Natural killer cell (primary cell): ENCODE measurements at regions not wholly inside any gene's neighbourhood (a gene's known extent, or its start where the extent isn't known, plus 50 kb on each side); places are given as distances from the start of the nearest gene placed in this dataset.
"Not testable (repeated sequence)": the region's sequence is repeated elsewhere in the genome, so short reads cannot be mapped to it uniquely, and the experiment has no call there.

ENCODE experiments used
- ATAC-seq, 3 donors: fragments of 150-1000 bp in 2 of 3; fragments of 200-7000 bp in 1 of 3; cut with Tn5 transposase; 1 replicate in 1 of 3; 2 replicates in 2 of 3; pipeline ENCODE4 v1.10.0; 2021; ENCODE audit warnings: mild to moderate bottlenecking in 2 of 3, moderate library complexity in 2 of 3
- DNase-seq, 2 donors: peaks; one replicate each; pipeline versions ENCODE4 v3.0.0 to v3.0.0-alpha.2; 2013 to 2021; ENCODE audit warnings: mixed read lengths in 1 of 2
- H3K27ac ChIP-seq: one replicate; pipeline ENCODE4 v1.5.1; 2013; ENCODE audit warnings: mild to moderate bottlenecking, low read length
- H3K27me3 ChIP-seq: one replicate; pipeline ENCODE4 v1.6.1; 2013; ENCODE audit warnings: low read length; ENCODE audit not compliant: control insufficient read depth, insufficient read depth
- H3K36me3 ChIP-seq: one replicate; pipeline ENCODE4 v1.6.1; 2013; ENCODE audit warnings: low read length; ENCODE audit not compliant: control insufficient read depth, insufficient read depth
- H3K4me1 ChIP-seq: one replicate; pipeline ENCODE4 v1.6.1; 2013; ENCODE audit warnings: low read length; ENCODE audit not compliant: control insufficient read depth, insufficient read depth
- H3K4me3 ChIP-seq: one replicate; pipeline ENCODE4 v1.5.1; 2013; ENCODE audit warnings: low read length
- H3K9me3 ChIP-seq: one replicate; pipeline ENCODE4 v1.6.1; 2013; ENCODE audit warnings: low read length; ENCODE audit not compliant: control insufficient read depth, insufficient read depth
- H3K27ac Mint-ChIP-seq, 2 donors: one replicate each; pipeline ENCODE4 v1.8.0; 2022; ENCODE audit warnings: mild to moderate bottlenecking in 2 of 2, mixed read lengths in 2 of 2, moderate library complexity in 1 of 2
- H3K27me3 Mint-ChIP-seq, 2 donors: one replicate each; pipeline ENCODE4 v1.8.0; 2022; ENCODE audit warnings: low read depth in 2 of 2, mixed read lengths in 2 of 2
- H3K36me3 Mint-ChIP-seq: one replicate; pipeline ENCODE4 v1.8.0; 2022; ENCODE audit warnings: mixed read lengths
- H3K4me1 Mint-ChIP-seq, 2 donors: one replicate each; pipeline ENCODE4 v1.8.0; 2022; ENCODE audit warnings: mixed read lengths in 2 of 2
- H3K4me3 Mint-ChIP-seq: one replicate; pipeline ENCODE4 v1.8.0; 2022; ENCODE audit warnings: mild to moderate bottlenecking, moderate library complexity, mixed read lengths
- H3K9me3 Mint-ChIP-seq, 2 donors: one replicate each; pipeline ENCODE4 v1.8.0; 2022; ENCODE audit warnings: mixed read lengths in 2 of 2
- WGBS: methylation state at CpG from one replicate; pipeline ENCODE4 v1.1.7; 2013; ENCODE audit warnings: missing lambda C conversion rate; ENCODE audit not compliant: insufficient coverage; 5-methylcytosine and 5-hydroxymethylcytosine counted together
- intact Hi-C: fragments of 100-400 bp; cut with micrococcal nuclease; formaldehyde crosslinking; loops from one replicate; pipeline ENCODE4 v1.14.2; 2022
- TF ChIP-seq, protein P1 (sequence below): fragments of 200-600 bp; IDR thresholded peaks from one replicate; pipeline ENCODE4 v1.8.0; 2022; ENCODE audit warnings: antibody characterized with exemption

- H3K4me1 Mint-ChIP-seq = no peaks in the 10 kb centered on the region
- ATAC-seq (no peak), DNase-seq (no peak)
- intact Hi-C loops = no loop called here
- H3K27ac Mint-ChIP-seq = no peak overlapping the region
- Histone ChIP-seq H3K9me3 (peaks cover 2% of the 10 kb centered on the region), H3K4me3 (no peak overlapping the region), H3K36me3 (no peaks in the 10 kb centered on the region), H3K27ac (no peak overlapping the region), H3K27me3 (no peaks in the 10 kb centered on the region), H3K4me1 (no peaks in the 10 kb centered on the region)
- TF ChIP-seq, protein P1, sequence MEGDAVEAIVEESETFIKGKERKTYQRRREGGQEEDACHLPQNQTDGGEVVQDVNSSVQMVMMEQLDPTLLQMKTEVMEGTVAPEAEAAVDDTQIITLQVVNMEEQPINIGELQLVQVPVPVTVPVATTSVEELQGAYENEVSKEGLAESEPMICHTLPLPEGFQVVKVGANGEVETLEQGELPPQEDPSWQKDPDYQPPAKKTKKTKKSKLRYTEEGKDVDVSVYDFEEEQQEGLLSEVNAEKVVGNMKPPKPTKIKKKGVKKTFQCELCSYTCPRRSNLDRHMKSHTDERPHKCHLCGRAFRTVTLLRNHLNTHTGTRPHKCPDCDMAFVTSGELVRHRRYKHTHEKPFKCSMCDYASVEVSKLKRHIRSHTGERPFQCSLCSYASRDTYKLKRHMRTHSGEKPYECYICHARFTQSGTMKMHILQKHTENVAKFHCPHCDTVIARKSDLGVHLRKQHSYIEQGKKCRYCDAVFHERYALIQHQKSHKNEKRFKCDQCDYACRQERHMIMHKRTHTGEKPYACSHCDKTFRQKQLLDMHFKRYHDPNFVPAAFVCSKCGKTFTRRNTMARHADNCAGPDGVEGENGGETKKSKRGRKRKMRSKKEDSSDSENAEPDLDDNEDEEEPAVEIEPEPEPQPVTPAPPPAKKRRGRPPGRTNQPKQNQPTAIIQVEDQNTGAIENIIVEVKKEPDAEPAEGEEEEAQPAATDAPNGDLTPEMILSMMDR = no peak
- no peaks in the 10 kb centered on the region for H3K27me3 Mint-ChIP-seq
- WGBS = 81% methylated on average over 39 of the region's 39 CpGs
- H3K36me3 Mint-ChIP-seq = no peaks in the 10 kb centered on the region
- H3K9me3 Mint-ChIP-seq = peaks cover 4 to 5% of the 10 kb centered on the region in 2 donors
- H3K4me3 Mint-ChIP-seq = no peak overlapping the region
Measured at GRCh38 chr2:94622113-94622618, 249.1 kb upstream of the TEKT4 start.

- H3K27ac ChIP-seq, H3K27ac Mint-ChIP-seq, intact Hi-C loops, H3K36me3 Mint-ChIP-seq, H3K9me3 Mint-ChIP-seq, H3K36me3 ChIP-seq, H3K4me1 Mint-ChIP-seq, H3K27me3 ChIP-seq, H3K27me3 Mint-ChIP-seq, H3K4me1 ChIP-seq, H3K4me3 Mint-ChIP-seq, ATAC-seq, H3K9me3 ChIP-seq, DNase-seq, H3K4me3 ChIP-seq: not testable (repeated sequence)
- no CpG with 5 or more reads among the region's 1 CpG for WGBS
Measured at GRCh38 chr2:94628953-94629352, 242.3 kb upstream of the TEKT4 start.

GRCh38 chr2:94641397-94641796 lies 229.8 kb upstream of the TEKT4 start:
- H3K27me3 Mint-ChIP-seq, H3K27ac Mint-ChIP-seq, H3K4me3 ChIP-seq, DNase-seq, intact Hi-C loops, H3K36me3 ChIP-seq, H3K9me3 ChIP-seq, H3K9me3 Mint-ChIP-seq, H3K36me3 Mint-ChIP-seq, H3K27me3 ChIP-seq, H3K4me1 Mint-ChIP-seq, H3K4me1 ChIP-seq, ATAC-seq, H3K4me3 Mint-ChIP-seq, H3K27ac ChIP-seq: not testable (repeated sequence)
- no CpG with 5 or more reads among the region's 2 CpGs for WGBS

GRCh38 chr2:94652131-94652530 lies 219.1 kb upstream of the TEKT4 start:
- H3K9me3 Mint-ChIP-seq, H3K36me3 Mint-ChIP-seq, H3K4me1 Mint-ChIP-seq: not testable (repeated sequence)

DNA sequence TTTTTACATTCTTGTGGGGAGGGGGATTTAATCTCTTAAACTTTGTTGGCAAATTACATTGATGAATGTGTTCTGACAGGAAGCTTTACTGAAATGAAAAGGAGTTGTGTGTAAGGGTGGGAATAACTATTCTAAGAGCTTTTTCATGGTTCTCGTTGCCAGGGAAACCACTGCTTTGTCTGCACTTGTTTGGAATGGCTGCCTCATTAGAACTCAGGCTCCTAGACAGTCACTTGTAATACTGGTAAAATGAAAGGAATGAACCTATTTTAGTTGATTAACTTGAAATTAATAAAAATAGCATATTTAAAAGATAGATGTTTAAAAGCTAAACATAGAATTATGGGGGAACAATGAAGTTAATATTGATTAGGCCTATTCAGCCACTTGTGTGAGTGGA lies 201.4 kb upstream of the TEKT4 start:
- H3K4me3 Mint-ChIP-seq = not testable (repeated sequence)

More at GRCh38 chr2:94652131-94652530, 219.1 kb upstream of the TEKT4 start:
- H3K4me3 ChIP-seq, H3K27me3 Mint-ChIP-seq, ATAC-seq, H3K4me1 ChIP-seq, H3K27me3 ChIP-seq, DNase-seq, H3K27ac ChIP-seq, H3K4me3 Mint-ChIP-seq, intact Hi-C loops, H3K36me3 ChIP-seq, H3K27ac Mint-ChIP-seq, H3K9me3 ChIP-seq: not testable (repeated sequence)
- 80% methylated on average over 4 of the region's 5 CpGs for WGBS

GRCh38 chr2:94694236-94694635 lies 177.0 kb upstream of the TEKT4 start:
- H3K4me3 Mint-ChIP-seq, DNase-seq, H3K4me1 ChIP-seq, H3K4me3 ChIP-seq, H3K27me3 ChIP-seq, H3K9me3 Mint-ChIP-seq, H3K27ac Mint-ChIP-seq, H3K4me1 Mint-ChIP-seq, H3K36me3 ChIP-seq, H3K27me3 Mint-ChIP-seq, ATAC-seq, H3K36me3 Mint-ChIP-seq, H3K9me3 ChIP-seq, H3K27ac ChIP-seq, intact Hi-C loops: not testable (repeated sequence)
- WGBS = no CpG with 5 or more reads among the region's 3 CpGs

More for the DNA sequence above, 201.4 kb upstream of the TEKT4 start:
- H3K4me3 ChIP-seq, H3K4me1 Mint-ChIP-seq, ATAC-seq, H3K27me3 Mint-ChIP-seq, H3K27ac Mint-ChIP-seq, H3K36me3 Mint-ChIP-seq, intact Hi-C loops, H3K27ac ChIP-seq, H3K9me3 ChIP-seq, H3K36me3 ChIP-seq, H3K27me3 ChIP-seq, H3K4me1 ChIP-seq, DNase-seq, H3K9me3 Mint-ChIP-seq: not testable (repeated sequence)
- no CpG with 5 or more reads among the region's 1 CpG for WGBS

- H3K4me1 Mint-ChIP-seq, H3K27me3 Mint-ChIP-seq, H3K4me1 ChIP-seq, H3K9me3 Mint-ChIP-seq, ATAC-seq, H3K4me3 Mint-ChIP-seq, intact Hi-C loops, H3K27me3 ChIP-seq, H3K9me3 ChIP-seq, H3K36me3 ChIP-seq, H3K36me3 Mint-ChIP-seq, H3K27ac ChIP-seq, DNase-seq, H3K4me3 ChIP-seq, H3K27ac Mint-ChIP-seq: not testable (repeated sequence)
- WGBS = 47% methylated on average over 2 of the region's 2 CpGs
Measured at GRCh38 chr2:94708982-94709381, 162.2 kb upstream of the TEKT4 start.
